IMR-90 (cell line): ENCODE measurements at regions not wholly inside any gene's neighbourhood (a gene's known extent, or its start where the extent isn't known, plus 50 kb on each side); places are given as distances from the start of the nearest gene placed in this dataset.

ENCODE experiments used
- ATAC-seq: fragments of 200-7000 bp; cut with Tn5 transposase; 2 replicates; pipeline ENCODE4 v1.9.1; 2020; ENCODE audit warnings: low read depth, mild to moderate bottlenecking, moderate library complexity
- BruUV-seq: library from RNA; stranded (reverse); fragments of 400-500 nt; replicated peaks from 2 replicates; lab custom pipeline; 2021; lab: Mats Ljungman, UMichigan
- CTCF ChIA-PET: fragments of 300-600 bp; formaldehyde crosslinking; extraction: SDS; loops from one replicate; lab custom pipeline; 2021; ENCODE audit warnings: antibody characterized with exemption; lab: Yijun Ruan, JAX
- POLR2A ChIA-PET: fragments of 300-600 bp; sonication (Branson Sonifier 250); formaldehyde crosslinking; loops from one replicate; lab custom pipeline; 2022; ENCODE audit warnings: antibody characterized with exemption; ENCODE audit not compliant: unreplicated experiment; lab: Charles Lee
- DNase-seq: peaks from one replicate; pipeline ENCODE4 v3.0.0; 2013
- H2AFZ ChIP-seq: replicated peaks from 2 replicates; pipeline ENCODE3; 2013; ENCODE audit warnings: low read length, mild to moderate bottlenecking; ENCODE audit not compliant: poor library complexity
- H2AK5ac ChIP-seq: 2 replicates; pipeline ENCODE4 v1.6.1; 2013; ENCODE audit warnings: low read depth, low read length, inconsistent platforms
- H2AK9ac ChIP-seq: replicated peaks from 2 replicates; pipeline ENCODE3; 2013; ENCODE audit warnings: mild to moderate bottlenecking, low read depth, low read length, moderate library complexity; ENCODE audit not compliant: poor library complexity
- H2BK120ac ChIP-seq: 2 replicates; pipeline ENCODE4 v1.6.1; 2013; ENCODE audit warnings: low read depth, low read length, inconsistent platforms
- H2BK15ac ChIP-seq: 3 replicates; pipeline ENCODE4 v1.6.1; 2013; ENCODE audit warnings: low read depth, low read length, inconsistent platforms
- H2BK20ac ChIP-seq: 2 replicates; pipeline ENCODE4 v1.6.1; 2013; ENCODE audit warnings: low read depth, mild to moderate bottlenecking, inconsistent platforms, low read length, moderate library complexity
- H2BK5ac ChIP-seq: 2 replicates; pipeline ENCODE4 v1.6.1; 2013; ENCODE audit warnings: mild to moderate bottlenecking, low read depth, low read length, inconsistent platforms; ENCODE audit not compliant: poor library complexity, severe bottlenecking
- H3K14ac ChIP-seq: replicated peaks from 2 replicates; pipeline ENCODE4 v1.6.1; 2013; ENCODE audit warnings: low read depth, low read length, inconsistent platforms
- H3K18ac ChIP-seq: 2 replicates; pipeline ENCODE4 v1.6.1; 2013; ENCODE audit warnings: low read depth, low read length, control low read depth
- H3K23ac ChIP-seq: 2 replicates; pipeline ENCODE4 v1.6.1; 2013; ENCODE audit warnings: low read depth, low read length, inconsistent platforms
- H3K27ac ChIP-seq: 2 replicates; pipeline ENCODE4 v1.5.1; 2013; ENCODE audit warnings: mild to moderate bottlenecking, control low read depth, low read length; ENCODE audit not compliant: insufficient read depth
- H3K27me3 ChIP-seq: 2 replicates; pipeline ENCODE4 v1.6.1; 2013; ENCODE audit warnings: low read length; ENCODE audit not compliant: control insufficient read depth, insufficient read depth
- H3K36me3 ChIP-seq: 2 replicates; pipeline ENCODE4 v1.6.1; 2013; ENCODE audit warnings: low read length, mixed read lengths; ENCODE audit not compliant: control insufficient read depth, insufficient read depth
- H3K4ac ChIP-seq: 2 replicates; pipeline ENCODE4 v1.6.1; 2013; ENCODE audit warnings: low read depth, low read length, inconsistent platforms
- H3K4me1 ChIP-seq: 2 replicates; pipeline ENCODE4 v1.6.1; 2013; ENCODE audit warnings: low read length, mixed read lengths; ENCODE audit not compliant: control insufficient read depth, insufficient read depth
- H3K4me2 ChIP-seq: 2 replicates; pipeline ENCODE4 v1.6.1; 2013; ENCODE audit warnings: low read depth, mild to moderate bottlenecking, control low read depth, low read length, moderate library complexity
- H3K4me3 ChIP-seq: 2 replicates; pipeline ENCODE4 v1.5.1; 2013; ENCODE audit warnings: low read depth, mild to moderate bottlenecking, control low read depth, low read length, moderate library complexity; ENCODE audit not compliant: insufficient read depth
- H3K56ac ChIP-seq: 2 replicates; pipeline ENCODE4 v1.6.1; 2013; ENCODE audit warnings: low read length, inconsistent platforms; ENCODE audit not compliant: insufficient read depth; ENCODE audit errors: extremely low read depth
- H3K79me1 ChIP-seq, 2 experiments: 2 replicates each; pipeline ENCODE4 v1.6.1; 2013; ENCODE audit warnings: low read length in 2 of 2, inconsistent platforms in 1 of 2, low read depth in 1 of 2
- H3K9ac ChIP-seq: 2 replicates; pipeline ENCODE4 v1.6.1; 2013; ENCODE audit warnings: low read depth, low read length, control low read depth
- H3K9me1 ChIP-seq: 2 replicates; pipeline ENCODE4 v1.6.1; 2013; ENCODE audit warnings: low read length, inconsistent platforms; ENCODE audit not compliant: insufficient read depth
- H3K9me3 ChIP-seq: 2 replicates; pipeline ENCODE4 v1.6.1; 2013; ENCODE audit warnings: low read length; ENCODE audit not compliant: control insufficient read depth, insufficient read depth
- H4K20me1 ChIP-seq: 2 replicates; pipeline ENCODE4 v1.6.1; 2013; ENCODE audit warnings: low read length, inconsistent platforms; ENCODE audit not compliant: insufficient read depth
- H4K5ac ChIP-seq: 2 replicates; pipeline ENCODE4 v1.6.1; 2013; ENCODE audit warnings: mild to moderate bottlenecking, low read depth, low read length, control low read depth
- H4K8ac ChIP-seq, 2 experiments: 2 replicates each; pipeline ENCODE4 v1.6.1; 2013; ENCODE audit warnings: low read depth in 2 of 2, low read length in 2 of 2, control low read depth in 1 of 2, inconsistent platforms in 1 of 2
- H4K91ac ChIP-seq: 2 replicates; pipeline ENCODE4 v1.6.1; 2013; ENCODE audit warnings: low read depth, low read length, inconsistent platforms; ENCODE audit not compliant: insufficient read depth
- BHLHE40 ChIP-seq: fragments of 150-350 bp; IDR thresholded peaks from 2 replicates; pipeline ENCODE4 v1.6.1; 2016; ENCODE audit warnings: mild to moderate bottlenecking, low read depth, low read length
- CEBPB ChIP-seq: IDR thresholded peaks from 2 replicates; pipeline ENCODE4 v1.6.1; 2012; ENCODE audit warnings: low read depth, low read length, improper control_type of control experiment
- CHD1 ChIP-seq: IDR thresholded peaks from 2 replicates; pipeline ENCODE4 v1.6.1; 2012; ENCODE audit warnings: low read depth, low read length, improper control_type of control experiment
- FOS ChIP-seq: fragments of 150-350 bp; IDR thresholded peaks from 2 replicates; pipeline ENCODE4 v1.6.1; 2016; ENCODE audit warnings: low read depth, low read length
- MAFK ChIP-seq: IDR thresholded peaks from 2 replicates; pipeline ENCODE4 v1.6.1; 2012; ENCODE audit warnings: low read depth, low read length, improper control_type of control experiment
- MAZ ChIP-seq: IDR thresholded peaks from 2 replicates; pipeline ENCODE4 v1.6.1; 2012; ENCODE audit warnings: low read depth, mild to moderate bottlenecking, low read length, improper control_type of control experiment, moderate library complexity, borderline replicate concordance
- MXI1 ChIP-seq: IDR thresholded peaks from 2 replicates; pipeline ENCODE4 v1.6.1; 2012; ENCODE audit warnings: low read depth, mild to moderate bottlenecking, low read length, moderate library complexity, borderline replicate concordance
- NFE2L2 ChIP-seq: fragments of 150-350 bp; IDR thresholded peaks from 2 replicates; pipeline ENCODE4 v1.6.1; 2016; ENCODE audit warnings: low read depth, mild to moderate bottlenecking, low read length
- POLR2A ChIP-seq: IDR thresholded peaks from 2 replicates; pipeline ENCODE4 v1.6.1; 2012; ENCODE audit warnings: mild to moderate bottlenecking, low read depth, low read length
- RAD21 ChIP-seq: IDR thresholded peaks from 2 replicates; pipeline ENCODE4 v1.6.1; 2012; ENCODE audit warnings: low read length, improper control_type of control experiment
- RCOR1 ChIP-seq: IDR thresholded peaks from 2 replicates; pipeline ENCODE4 v1.6.1; 2012; ENCODE audit warnings: mild to moderate bottlenecking, low read length, improper control_type of control experiment; ENCODE audit not compliant: insufficient replicate concordance
- RFX5 ChIP-seq: IDR thresholded peaks from 2 replicates; pipeline ENCODE4 v1.8.0; 2012; ENCODE audit warnings: low read depth, mild to moderate bottlenecking, low read length, moderate library complexity
- SMC3 ChIP-seq: fragments of 150-350 bp; IDR thresholded peaks from 2 replicates; pipeline ENCODE4 v1.6.1; 2016; ENCODE audit warnings: low read depth, mild to moderate bottlenecking, antibody characterized with exemption, low read length, moderate library complexity
- WGBS, 2 experiments: methylation state at CpG; one replicate each; pipeline versions ENCODE4 v1.1.5 to v1.1.7; 2013; ENCODE audit warnings: missing lambda C conversion rate in 2 of 2; ENCODE audit not compliant: insufficient read length in 1 of 2; ENCODE audit errors: extremely low coverage in 2 of 2; 5-methylcytosine and 5-hydroxymethylcytosine counted together
- dilution Hi-C: fragments of 300-500 bp; cut with HindIII; formaldehyde crosslinking; loops from one replicate; pipeline ENCODE4 v1.14.3; 2018; ENCODE audit warnings: low sequenced_read_pairs; ENCODE audit not compliant: unreplicated experiment
- in situ Hi-C: fragments of 300-500 bp; cut with MboI; formaldehyde crosslinking; loops from 3 replicates; pipeline ENCODE4 v1.14.3; 2019; ENCODE audit warnings: low sequenced_read_pairs, inconsistent platforms, mixed read lengths
- intact Hi-C: fragments of 100-400 bp; cut with micrococcal nuclease; formaldehyde crosslinking; loops from 2 replicates; pipeline ENCODE4 v1.10.0; 2022
- TF ChIP-seq, protein P1 (sequence below): conservative IDR thresholded peaks from 2 replicates; pipeline ENCODE4 v1.5.1; 2012; ENCODE audit warnings: mild to moderate bottlenecking, low read depth, low read length, improper control_type of control experiment
- TF ChIP-seq, protein P2 (sequence below): fragments of 150-350 bp; IDR thresholded peaks from 2 replicates; pipeline ENCODE4 v1.6.1; 2017; ENCODE audit warnings: mild to moderate bottlenecking, antibody characterized with exemption, low read length, low read depth
- TF ChIP-seq, protein P3 (sequence below): fragments of 150-350 bp; IDR thresholded peaks from 2 replicates; pipeline ENCODE4 v1.6.1; 2016; ENCODE audit warnings: low read depth, mild to moderate bottlenecking, low read length, moderate library complexity, borderline replicate concordance

- Histone ChIP-seq H4K8ac (no peak overlapping the region), H2BK20ac (no peak overlapping the region), H3K56ac (no peak overlapping the region), H3K4ac (no peak overlapping the region), H3K9me3 (0 out of 2 replicates have a peak, but pooled peaks cover 2% of the 10 kb centered on the region), H3K4me2 (no peak overlapping the region), H3K4me3 (no peak overlapping the region), H3K79me1 (no peaks in the 10 kb centered on the region), H2BK120ac (no peak overlapping the region), H3K14ac (no peak overlapping the region), H4K91ac (no peak overlapping the region), H3K9me1 (no peaks in the 10 kb centered on the region), H2AK5ac (no peak overlapping the region), H3K18ac (no peak overlapping the region), H4K20me1 (no peaks in the 10 kb centered on the region), H4K5ac (no peak overlapping the region), H3K4me1 (no peaks in the 10 kb centered on the region), H2BK5ac (no peak overlapping the region), H2AK9ac (no peak overlapping the region), H2AFZ (no peak overlapping the region), H3K23ac (no peak overlapping the region), H2BK15ac (no peak overlapping the region), H3K27me3 (no peaks in the 10 kb centered on the region), H3K27ac (no peak overlapping the region), H3K36me3 (no peaks in the 10 kb centered on the region), H3K9ac (no peak overlapping the region)
- BruUV-seq: no TSS peak
- in situ Hi-C loops (no loop called here), dilution Hi-C loops (no loop called here), intact Hi-C loops (no loop called here)
- ChIA-PET CTCF (interaction anchor here (0.5 kb wide), 1 partner anchor 55 kb away, joined by 3 read pairs; no protein-coding TSS in a partner anchor), POLR2A (interaction anchor here (0.6 kb wide), 1 partner anchor 26 kb away, joined by 8 read pairs; no protein-coding TSS in a partner anchor)
- DNase-seq (no peak), ATAC-seq (no peak)
- TF ChIP-seq, protein P1, sequence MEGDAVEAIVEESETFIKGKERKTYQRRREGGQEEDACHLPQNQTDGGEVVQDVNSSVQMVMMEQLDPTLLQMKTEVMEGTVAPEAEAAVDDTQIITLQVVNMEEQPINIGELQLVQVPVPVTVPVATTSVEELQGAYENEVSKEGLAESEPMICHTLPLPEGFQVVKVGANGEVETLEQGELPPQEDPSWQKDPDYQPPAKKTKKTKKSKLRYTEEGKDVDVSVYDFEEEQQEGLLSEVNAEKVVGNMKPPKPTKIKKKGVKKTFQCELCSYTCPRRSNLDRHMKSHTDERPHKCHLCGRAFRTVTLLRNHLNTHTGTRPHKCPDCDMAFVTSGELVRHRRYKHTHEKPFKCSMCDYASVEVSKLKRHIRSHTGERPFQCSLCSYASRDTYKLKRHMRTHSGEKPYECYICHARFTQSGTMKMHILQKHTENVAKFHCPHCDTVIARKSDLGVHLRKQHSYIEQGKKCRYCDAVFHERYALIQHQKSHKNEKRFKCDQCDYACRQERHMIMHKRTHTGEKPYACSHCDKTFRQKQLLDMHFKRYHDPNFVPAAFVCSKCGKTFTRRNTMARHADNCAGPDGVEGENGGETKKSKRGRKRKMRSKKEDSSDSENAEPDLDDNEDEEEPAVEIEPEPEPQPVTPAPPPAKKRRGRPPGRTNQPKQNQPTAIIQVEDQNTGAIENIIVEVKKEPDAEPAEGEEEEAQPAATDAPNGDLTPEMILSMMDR: no peak
- TF ChIP-seq CHD1: no peak
- no peak for TF ChIP-seq MXI1
- no peak for TF ChIP-seq POLR2A
- TF ChIP-seq MAZ: no peak
- no peak for TF ChIP-seq NFE2L2
- TF ChIP-seq RCOR1: no peak
- no peak for TF ChIP-seq CEBPB
- TF ChIP-seq RAD21: no peak
- TF ChIP-seq, protein P2, sequence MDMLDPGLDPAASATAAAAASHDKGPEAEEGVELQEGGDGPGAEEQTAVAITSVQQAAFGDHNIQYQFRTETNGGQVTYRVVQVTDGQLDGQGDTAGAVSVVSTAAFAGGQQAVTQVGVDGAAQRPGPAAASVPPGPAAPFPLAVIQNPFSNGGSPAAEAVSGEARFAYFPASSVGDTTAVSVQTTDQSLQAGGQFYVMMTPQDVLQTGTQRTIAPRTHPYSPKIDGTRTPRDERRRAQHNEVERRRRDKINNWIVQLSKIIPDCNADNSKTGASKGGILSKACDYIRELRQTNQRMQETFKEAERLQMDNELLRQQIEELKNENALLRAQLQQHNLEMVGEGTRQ: no peak
- TF ChIP-seq FOS: no peak
- TF ChIP-seq, protein P3, sequence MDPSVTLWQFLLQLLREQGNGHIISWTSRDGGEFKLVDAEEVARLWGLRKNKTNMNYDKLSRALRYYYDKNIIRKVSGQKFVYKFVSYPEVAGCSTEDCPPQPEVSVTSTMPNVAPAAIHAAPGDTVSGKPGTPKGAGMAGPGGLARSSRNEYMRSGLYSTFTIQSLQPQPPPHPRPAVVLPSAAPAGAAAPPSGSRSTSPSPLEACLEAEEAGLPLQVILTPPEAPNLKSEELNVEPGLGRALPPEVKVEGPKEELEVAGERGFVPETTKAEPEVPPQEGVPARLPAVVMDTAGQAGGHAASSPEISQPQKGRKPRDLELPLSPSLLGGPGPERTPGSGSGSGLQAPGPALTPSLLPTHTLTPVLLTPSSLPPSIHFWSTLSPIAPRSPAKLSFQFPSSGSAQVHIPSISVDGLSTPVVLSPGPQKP: no peak
- no peak for TF ChIP-seq MAFK
- TF ChIP-seq BHLHE40: no peak
- TF ChIP-seq RFX5: no peak
- TF ChIP-seq SMC3: no peak
- 0% methylated on average over 1 of the region's 3 CpGs; no CpG with 5 or more reads in 1 of the 2 experiments for WGBS, 2 experiments
Measured at GRCh38 chr18:70705831-70706416, 417.1 kb downstream of the SOCS6 start.
